ENCODE measurements at regions not wholly inside any gene's neighbourhood (a gene's known extent, or its start where the extent isn't known, plus 50 kb on each side); places are given as distances from the start of the nearest gene placed in this dataset.

GRCh38 chr9:104258296-104259011, 164.3 kb downstream of the SMC2 start:
- Mint-ChIP-seq H3K4me3 (peak overlapping the region; percentile 39), H3K27me3 (ENCODE audit: insufficient read depth) (no peaks in the 10 kb centered on the region), H3K36me3 (ENCODE audit: low read depth) (peaks cover 3% of the 10 kb centered on the region), H3K27ac (peak overlapping the region; percentile 83), H3K4me1 (peaks cover 31% of the 10 kb centered on the region), H3K9me3 (peaks cover 13% of the 10 kb centered on the region)
- Histone ChIP-seq H3K4me3 (ENCODE audit: low read length) (peak overlapping the region; percentile 29), H3K9me3 (ENCODE audit: control insufficient read depth, low read length) (peaks cover 6% of the 10 kb centered on the region), H3K27ac (ENCODE audit: low read depth, low read length) (no peak overlapping the region), H3K27me3 (ENCODE audit: control insufficient read depth, insufficient read depth, low read length, poor library complexity, severe bottlenecking) (no peaks in the 10 kb centered on the region), H3K9ac (ENCODE audit: extremely low read depth, low read length, poor library complexity, severe bottlenecking) (no peak overlapping the region), H3K4me1 (ENCODE audit: control insufficient read depth, insufficient read depth, low read length) (no peaks in the 10 kb centered on the region), H3K36me3 (ENCODE audit: control insufficient read depth, insufficient read depth, low read length) (no peaks in the 10 kb centered on the region)
- 34 to 48% methylated on average over 9 to 10 of the region's 10 CpGs for WGBS, 2 experiments (ENCODE audit: insufficient coverage in 1 of 2, insufficient read length in 1 of 2)
- no peak for TF ChIP-seq CTCF (conservative IDR thresholded peaks at IDR 0.05)
- DNase-seq: peak; percentile 67

DNA sequence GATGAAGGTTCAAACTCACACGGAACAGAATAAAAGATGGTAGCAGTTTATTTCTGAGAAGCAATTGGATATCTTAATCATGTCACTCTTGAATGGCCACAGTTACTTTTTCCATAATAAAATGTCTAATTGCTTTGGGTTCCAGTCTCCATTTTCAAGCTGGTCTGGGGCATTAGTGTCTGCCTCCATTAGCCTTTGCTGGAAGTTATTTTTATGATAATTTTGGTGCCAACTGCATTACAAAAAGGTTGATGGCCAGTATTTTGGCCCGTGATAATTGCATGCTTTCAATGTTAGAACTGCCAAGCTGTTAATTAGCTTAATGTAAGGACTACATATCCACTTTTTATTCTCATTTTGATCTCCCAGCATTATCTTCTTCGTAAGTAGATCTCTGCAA, 165.9 kb downstream of the SMC2 start:
- H3K4me3 ChIP-seq (ENCODE audit: low read length): no peak overlapping the region
- H3K9ac ChIP-seq (ENCODE audit: extremely low read depth, low read length, poor library complexity, severe bottlenecking): no peak overlapping the region
- no peak overlapping the region for H3K27ac Mint-ChIP-seq
- no peak overlapping the region for H3K4me3 Mint-ChIP-seq
- H3K36me3 Mint-ChIP-seq (ENCODE audit: low read depth): peaks cover 3% of the 10 kb centered on the region
- H3K27me3 Mint-ChIP-seq (ENCODE audit: insufficient read depth): no peaks in the 10 kb centered on the region
- H3K9me3 Mint-ChIP-seq: peaks cover 13% of the 10 kb centered on the region
- no peaks in the 10 kb centered on the region for H3K4me1 ChIP-seq (ENCODE audit: control insufficient read depth, insufficient read depth, low read length)
- peaks cover 6% of the 10 kb centered on the region for H3K9me3 ChIP-seq (ENCODE audit: control insufficient read depth, low read length)
- no peak overlapping the region for H3K27ac ChIP-seq (ENCODE audit: low read depth, low read length)
- H3K36me3 ChIP-seq (ENCODE audit: control insufficient read depth, insufficient read depth, low read length): no peaks in the 10 kb centered on the region
- no peak for DNase-seq
- no peak for TF ChIP-seq CTCF (conservative IDR thresholded peaks at IDR 0.05)
- no peaks in the 10 kb centered on the region for H3K27me3 ChIP-seq (ENCODE audit: control insufficient read depth, insufficient read depth, low read length, poor library complexity, severe bottlenecking)
- peaks cover 31% of the 10 kb centered on the region for H3K4me1 Mint-ChIP-seq
- WGBS, 2 experiments (ENCODE audit: insufficient coverage in 1 of 2, insufficient read length in 1 of 2): 53 to 85% methylated on average over 2 to 3 of the region's 3 CpGs

DNA sequence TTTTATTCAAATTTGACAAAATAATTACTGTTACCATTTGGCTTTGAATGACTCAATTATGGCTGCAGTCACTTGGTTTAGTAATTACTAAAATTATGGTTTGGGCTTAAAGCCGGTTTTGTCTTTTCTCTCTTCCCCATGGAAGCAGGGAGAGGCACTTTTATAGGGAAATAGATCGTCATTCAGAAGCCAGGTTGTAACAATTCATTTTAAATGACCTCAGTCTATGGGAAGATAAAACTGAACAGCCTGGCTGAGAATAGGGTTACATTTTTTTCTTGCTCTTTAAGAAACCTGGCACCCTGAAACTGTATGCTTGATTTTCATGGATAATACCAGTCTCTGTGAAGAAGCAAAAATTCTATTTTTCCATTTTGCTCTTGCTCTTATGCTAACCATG, 169.8 kb downstream of the SMC2 start:
- Histone ChIP-seq H3K4me1 (ENCODE audit: control insufficient read depth, insufficient read depth, low read length) (no peaks in the 10 kb centered on the region), H3K9ac (ENCODE audit: extremely low read depth, low read length, poor library complexity, severe bottlenecking) (no peak overlapping the region), H3K36me3 (ENCODE audit: control insufficient read depth, insufficient read depth, low read length) (no peaks in the 10 kb centered on the region), H3K27me3 (ENCODE audit: control insufficient read depth, insufficient read depth, low read length, poor library complexity, severe bottlenecking) (no peaks in the 10 kb centered on the region), H3K4me3 (ENCODE audit: low read length) (no peak overlapping the region), H3K27ac (ENCODE audit: low read depth, low read length) (no peak overlapping the region), H3K9me3 (ENCODE audit: control insufficient read depth, low read length) (no peaks in the 10 kb centered on the region)
- no peak for TF ChIP-seq CTCF (conservative IDR thresholded peaks at IDR 0.05)
- Mint-ChIP-seq H3K27me3 (ENCODE audit: insufficient read depth) (no peaks in the 10 kb centered on the region), H3K9me3 (no peaks in the 10 kb centered on the region), H3K4me1 (peaks cover 24% of the 10 kb centered on the region), H3K27ac (no peak overlapping the region), H3K36me3 (ENCODE audit: low read depth) (no peaks in the 10 kb centered on the region), H3K4me3 (no peak overlapping the region)
- DNase-seq: no peak
- WGBS, 2 experiments (ENCODE audit: insufficient coverage in 1 of 2, insufficient read length in 1 of 2): 73 to 94% methylated on average over 2 of the region's 2 CpGs
